ENCODE measurements at regions not wholly inside any gene's neighbourhood (a gene's known extent, or its start where the extent isn't known, plus 50 kb on each side); places are given as distances from the start of the nearest gene placed in this dataset.

DNA sequence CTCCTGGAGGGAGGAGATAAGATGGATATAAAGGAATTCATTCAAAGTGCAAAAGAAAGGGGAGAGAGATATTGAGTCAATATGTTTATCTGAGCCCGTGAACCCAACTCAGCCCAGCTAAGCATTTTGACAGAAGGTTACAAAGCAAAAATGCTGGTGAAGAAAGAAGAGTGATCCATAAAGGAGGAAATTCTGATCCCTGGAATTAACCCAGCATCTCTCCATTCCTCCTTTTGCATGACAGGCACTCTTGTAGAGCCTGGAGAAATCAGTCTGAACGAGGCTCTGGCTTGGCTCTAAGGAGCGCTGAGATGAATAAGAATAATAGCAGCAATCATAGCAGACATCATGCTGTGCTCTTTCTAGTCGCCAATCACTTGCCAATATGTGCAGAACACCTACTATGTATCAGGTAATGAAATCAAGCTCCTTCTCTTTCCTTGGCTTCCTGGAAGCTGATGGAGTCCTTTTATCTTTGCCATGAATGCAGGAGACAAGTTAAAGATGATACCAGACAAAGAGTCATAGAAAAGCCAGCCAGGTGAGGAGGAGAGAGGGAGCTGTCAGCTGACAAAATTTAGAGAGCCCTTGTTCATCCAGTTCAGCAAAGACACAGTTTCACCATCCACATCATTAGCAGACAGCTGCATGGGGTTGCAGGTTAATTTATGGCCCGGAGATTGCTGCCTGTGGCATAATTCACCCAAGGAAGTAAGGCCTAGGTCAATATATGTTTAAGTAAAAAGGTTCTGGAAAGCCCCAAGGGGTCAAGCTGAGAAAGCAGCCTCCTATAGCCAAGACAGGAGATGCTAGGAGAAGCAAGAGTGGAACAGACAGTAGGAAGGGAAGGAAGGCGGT is 476.5 kb upstream of the TBX3 start:
- H3K36me3 ChIP-seq (ENCODE audit: control insufficient read depth in 2 of 2, insufficient read depth in 2 of 2, low read length in 1 of 2), result no peaks in the 10 kb centered on the region
- no peaks in the 10 kb centered on the region for H3K27me3 ChIP-seq (ENCODE audit: control insufficient read depth in 1 of 2, insufficient read depth in 2 of 2, low read length in 2 of 2)
- H3K4me3 ChIP-seq (ENCODE audit: low read depth in 1 of 2, low read length in 2 of 2), result no peak overlapping the region
- WGBS, 2 donors, result 70 to 84% methylated on average over 6 of the region's 6 CpGs
- H3K4me1 ChIP-seq (ENCODE audit: control insufficient read depth in 2 of 2, insufficient read depth in 2 of 2, low read length in 1 of 2), result no peaks in the 10 kb centered on the region
- H3K27ac ChIP-seq (ENCODE audit: low read depth in 2 of 2, low read length in 1 of 2), result no peak overlapping the region
- no peaks in the 10 kb centered on the region for H3K9me3 ChIP-seq (ENCODE audit: control insufficient read depth in 2 of 2, insufficient read depth in 1 of 2, low read depth in 1 of 2, low read length in 1 of 2)

- H3K27ac ChIP-seq (ENCODE audit: low read depth in 2 of 2, low read length in 1 of 2), result no peak overlapping the region
- no peaks in the 10 kb centered on the region for H3K9me3 ChIP-seq (ENCODE audit: control insufficient read depth in 2 of 2, insufficient read depth in 1 of 2, low read depth in 1 of 2, low read length in 1 of 2)
- H3K4me1 ChIP-seq (ENCODE audit: control insufficient read depth in 2 of 2, insufficient read depth in 2 of 2, low read length in 1 of 2), result no peaks in the 10 kb centered on the region
- H3K27me3 ChIP-seq (ENCODE audit: control insufficient read depth in 1 of 2, insufficient read depth in 2 of 2, low read length in 2 of 2), result peaks cover 0 to 3% of the 10 kb centered on the region in 2 donors
- no peaks in the 10 kb centered on the region for H3K36me3 ChIP-seq (ENCODE audit: control insufficient read depth in 2 of 2, insufficient read depth in 2 of 2, low read length in 1 of 2)
- WGBS, 2 donors, result 58 to 65% methylated on average over 5 of the region's 5 CpGs
- no peak overlapping the region for H3K4me3 ChIP-seq (ENCODE audit: low read depth in 1 of 2, low read length in 2 of 2)
Observed at GRCh38 chr12:115158816-115159215, 474.8 kb upstream of the TBX3 start.

DNA sequence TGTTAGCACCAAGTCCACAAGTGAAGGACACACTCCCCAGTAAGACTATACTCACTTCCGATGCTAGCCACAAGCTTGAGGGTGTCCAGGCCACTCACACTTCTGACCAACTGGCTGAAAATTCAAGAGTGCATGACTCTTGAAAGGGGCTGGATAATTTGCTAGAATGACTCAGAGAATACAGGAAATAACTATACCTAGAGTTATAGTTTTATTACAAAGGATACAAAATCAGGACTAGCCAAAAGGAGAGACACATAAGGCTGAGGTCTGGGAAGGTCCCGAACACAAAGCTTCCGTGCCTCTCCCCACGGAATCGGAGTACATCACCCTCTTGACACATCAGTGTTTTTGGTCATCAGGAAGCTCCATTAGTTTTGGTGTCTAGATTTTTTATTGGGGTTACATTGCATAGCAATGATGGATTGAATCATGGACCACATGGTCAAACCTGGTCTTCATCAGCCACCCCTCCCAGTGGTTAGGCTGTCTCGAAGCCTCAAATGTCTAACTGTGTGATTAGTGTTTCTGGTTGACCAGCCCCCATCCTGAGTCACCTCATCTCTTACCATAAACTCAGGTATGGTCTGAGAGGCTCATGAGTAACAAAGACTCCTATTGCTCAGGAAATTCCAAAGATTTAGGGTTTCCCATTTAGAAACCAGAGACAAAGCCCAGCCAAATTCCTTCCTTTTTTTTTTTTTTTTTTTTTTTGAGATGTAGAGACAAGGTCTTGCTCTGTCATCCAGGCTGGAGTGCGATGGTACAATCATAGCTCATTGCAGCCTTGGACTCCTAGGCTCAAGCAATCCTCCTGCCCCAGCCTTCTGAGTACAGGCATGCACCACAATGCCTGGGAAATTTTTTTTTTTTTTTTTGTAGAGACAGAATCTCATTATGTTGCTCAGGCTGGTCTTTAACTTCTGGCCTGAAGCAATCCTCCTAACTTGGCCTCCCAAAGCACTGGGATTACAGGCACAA is 472.0 kb upstream of the TBX3 start:
- H3K4me1 ChIP-seq (ENCODE audit: control insufficient read depth in 2 of 2, insufficient read depth in 2 of 2, low read length in 1 of 2), result no peaks in the 10 kb centered on the region
- no peaks in the 10 kb centered on the region for H3K9me3 ChIP-seq (ENCODE audit: control insufficient read depth in 2 of 2, insufficient read depth in 1 of 2, low read depth in 1 of 2, low read length in 1 of 2)
- H3K36me3 ChIP-seq (ENCODE audit: control insufficient read depth in 2 of 2, insufficient read depth in 2 of 2, low read length in 1 of 2), result no peaks in the 10 kb centered on the region
- 86 to 87% methylated on average over 7 of the region's 7 CpGs for WGBS, 2 donors
- no peak overlapping the region for H3K4me3 ChIP-seq (ENCODE audit: low read depth in 1 of 2, low read length in 2 of 2)
- H3K27me3 ChIP-seq (ENCODE audit: control insufficient read depth in 1 of 2, insufficient read depth in 2 of 2, low read length in 2 of 2), result peaks cover 0 to 3% of the 10 kb centered on the region in 2 donors
- no peak overlapping the region for H3K27ac ChIP-seq (ENCODE audit: low read depth in 2 of 2, low read length in 1 of 2)

GRCh38 chr12:115149685-115150378 is 465.9 kb upstream of the TBX3 start:
- Histone ChIP-seq H3K4me3 (ENCODE audit: low read depth in 1 of 2, low read length in 2 of 2) (no peak overlapping the region), H3K27ac (ENCODE audit: low read depth in 2 of 2, low read length in 1 of 2) (no peak overlapping the region), H3K4me1 (ENCODE audit: control insufficient read depth in 2 of 2, insufficient read depth in 2 of 2, low read length in 1 of 2) (no peaks in the 10 kb centered on the region), H3K27me3 (ENCODE audit: control insufficient read depth in 1 of 2, insufficient read depth in 2 of 2, low read length in 2 of 2) (no peaks in the 10 kb centered on the region), H3K36me3 (ENCODE audit: control insufficient read depth in 2 of 2, insufficient read depth in 2 of 2, low read length in 1 of 2) (no peaks in the 10 kb centered on the region), H3K9me3 (ENCODE audit: control insufficient read depth in 2 of 2, insufficient read depth in 1 of 2, low read depth in 1 of 2, low read length in 1 of 2) (no peaks in the 10 kb centered on the region)
- WGBS, 2 donors, result 72 to 74% methylated on average over 7 of the region's 7 CpGs

DNA sequence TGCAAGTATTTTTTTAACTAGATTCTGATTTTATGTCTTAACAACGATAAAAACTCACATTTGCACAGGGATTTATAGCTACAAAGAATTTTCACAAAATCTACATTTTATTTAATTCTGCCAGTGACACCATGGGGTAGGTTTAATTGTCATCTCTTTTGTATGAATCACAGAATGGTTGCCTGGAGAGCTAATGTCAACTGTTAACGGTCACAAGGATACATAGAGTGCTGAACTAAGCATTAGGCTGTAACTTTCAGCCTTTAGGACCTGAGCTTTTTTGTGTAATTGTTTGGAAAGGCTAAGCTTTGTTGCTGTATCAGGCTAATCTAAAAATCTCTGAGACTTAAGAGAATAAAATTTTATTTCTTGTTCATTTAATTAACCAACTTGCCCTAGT is 465.3 kb upstream of the TBX3 start:
- H3K4me1 ChIP-seq (ENCODE audit: control insufficient read depth in 2 of 2, insufficient read depth in 2 of 2, low read length in 1 of 2), result no peaks in the 10 kb centered on the region
- WGBS, 2 donors, result 85 to 89% methylated on average over 2 of the region's 2 CpGs
- H3K36me3 ChIP-seq (ENCODE audit: control insufficient read depth in 2 of 2, insufficient read depth in 2 of 2, low read length in 1 of 2), result no peaks in the 10 kb centered on the region
- no peaks in the 10 kb centered on the region for H3K9me3 ChIP-seq (ENCODE audit: control insufficient read depth in 2 of 2, insufficient read depth in 1 of 2, low read depth in 1 of 2, low read length in 1 of 2)
- no peak overlapping the region for H3K4me3 ChIP-seq (ENCODE audit: low read depth in 1 of 2, low read length in 2 of 2)
- no peaks in the 10 kb centered on the region for H3K27me3 ChIP-seq (ENCODE audit: control insufficient read depth in 1 of 2, insufficient read depth in 2 of 2, low read length in 2 of 2)
- H3K27ac ChIP-seq (ENCODE audit: low read depth in 2 of 2, low read length in 1 of 2), result no peak overlapping the region

- H3K4me3 ChIP-seq (ENCODE audit: low read depth in 1 of 2, low read length in 2 of 2), result no peak overlapping the region
- 74 to 80% methylated on average over 2 of the region's 2 CpGs for WGBS, 2 donors
- H3K36me3 ChIP-seq (ENCODE audit: control insufficient read depth in 2 of 2, insufficient read depth in 2 of 2, low read length in 1 of 2), result no peaks in the 10 kb centered on the region
- H3K27me3 ChIP-seq (ENCODE audit: control insufficient read depth in 1 of 2, insufficient read depth in 2 of 2, low read length in 2 of 2), result no peaks in the 10 kb centered on the region
- H3K27ac ChIP-seq (ENCODE audit: low read depth in 2 of 2, low read length in 1 of 2), result no peak overlapping the region
- H3K9me3 ChIP-seq (ENCODE audit: control insufficient read depth in 2 of 2, insufficient read depth in 1 of 2, low read depth in 1 of 2, low read length in 1 of 2), result no peaks in the 10 kb centered on the region
- H3K4me1 ChIP-seq (ENCODE audit: control insufficient read depth in 2 of 2, insufficient read depth in 2 of 2, low read length in 1 of 2), result no peaks in the 10 kb centered on the region
Observed at GRCh38 chr12:115147916-115148315, 463.9 kb upstream of the TBX3 start.

- Histone ChIP-seq H3K36me3 (ENCODE audit: control insufficient read depth in 2 of 2, insufficient read depth in 2 of 2, low read length in 1 of 2) (no peaks in the 10 kb centered on the region), H3K4me3 (ENCODE audit: low read depth in 1 of 2, low read length in 2 of 2) (no peak overlapping the region), H3K4me1 (ENCODE audit: control insufficient read depth in 2 of 2, insufficient read depth in 2 of 2, low read length in 1 of 2) (no peaks in the 10 kb centered on the region), H3K27me3 (ENCODE audit: control insufficient read depth in 1 of 2, insufficient read depth in 2 of 2, low read length in 2 of 2) (no peaks in the 10 kb centered on the region), H3K27ac (ENCODE audit: low read depth in 2 of 2, low read length in 1 of 2) (no peak overlapping the region), H3K9me3 (ENCODE audit: control insufficient read depth in 2 of 2, insufficient read depth in 1 of 2, low read depth in 1 of 2, low read length in 1 of 2) (no peaks in the 10 kb centered on the region)
- 46 to 64% methylated on average over 2 of the region's 2 CpGs for WGBS, 2 donors
Observed at GRCh38 chr12:115146453-115146852, 462.5 kb upstream of the TBX3 start.

- Histone ChIP-seq H3K36me3 (ENCODE audit: control insufficient read depth in 2 of 2, insufficient read depth in 2 of 2, low read length in 1 of 2) (no peaks in the 10 kb centered on the region), H3K27ac (ENCODE audit: low read depth in 2 of 2, low read length in 1 of 2) (no peak overlapping the region), H3K27me3 (ENCODE audit: control insufficient read depth in 1 of 2, insufficient read depth in 2 of 2, low read length in 2 of 2) (no peaks in the 10 kb centered on the region), H3K4me3 (ENCODE audit: low read depth in 1 of 2, low read length in 2 of 2) (no peak overlapping the region), H3K4me1 (ENCODE audit: control insufficient read depth in 2 of 2, insufficient read depth in 2 of 2, low read length in 1 of 2) (no peaks in the 10 kb centered on the region), H3K9me3 (ENCODE audit: control insufficient read depth in 2 of 2, insufficient read depth in 1 of 2, low read depth in 1 of 2, low read length in 1 of 2) (no peaks in the 10 kb centered on the region)
- WGBS, 2 donors, result 57 to 60% methylated on average over 2 of the region's 2 CpGs
Observed at GRCh38 chr12:115144425-115144824, 460.4 kb upstream of the TBX3 start.

- no peaks in the 10 kb centered on the region for H3K36me3 ChIP-seq (ENCODE audit: control insufficient read depth in 2 of 2, insufficient read depth in 2 of 2, low read length in 1 of 2)
- H3K4me3 ChIP-seq (ENCODE audit: low read depth in 1 of 2, low read length in 2 of 2), result no peak overlapping the region
- H3K27me3 ChIP-seq (ENCODE audit: control insufficient read depth in 1 of 2, insufficient read depth in 2 of 2, low read length in 2 of 2), result no peaks in the 10 kb centered on the region
- H3K27ac ChIP-seq (ENCODE audit: low read depth in 2 of 2, low read length in 1 of 2), result no peak overlapping the region
- 77 to 81% methylated on average over 4 of the region's 4 CpGs for WGBS, 2 donors
- H3K9me3 ChIP-seq (ENCODE audit: control insufficient read depth in 2 of 2, insufficient read depth in 1 of 2, low read depth in 1 of 2, low read length in 1 of 2), result no peaks in the 10 kb centered on the region
- no peaks in the 10 kb centered on the region for H3K4me1 ChIP-seq (ENCODE audit: control insufficient read depth in 2 of 2, insufficient read depth in 2 of 2, low read length in 1 of 2)
Observed at GRCh38 chr12:115140981-115141655, 457.1 kb upstream of the TBX3 start.
